Prostate gland (tissue), 2 donors: ENCODE measurements at regions not wholly inside any gene's neighbourhood (a gene's known extent, or its start where the extent isn't known, plus 50 kb on each side); places are given as distances from the start of the nearest gene placed in this dataset.

Source experiments
- CTCF ChIP-seq, 4 experiments: fragments of 200-600 bp in 2 of 4; fragments of 450-650 bp in 2 of 4; sonication (generic) in 2 of 4; IDR thresholded peaks; 1 replicate in 3 of 4; 2 replicates in 1 of 4; pipeline ENCODE4 v1.5.1; 2016 to 2019; ENCODE audit warnings: antibody characterized with exemption in 4 of 4, mild to moderate bottlenecking in 2 of 4, moderate library complexity in 2 of 4
- POLR2A ChIP-seq: fragments of 450-650 bp; IDR thresholded peaks from one replicate; pipeline ENCODE4 v1.6.1; 2016; ENCODE audit warnings: antibody characterized with exemption, mild to moderate bottlenecking
- POLR2AphosphoS5 ChIP-seq: sonication (generic); formaldehyde crosslinking; IDR thresholded peaks from one replicate; pipeline ENCODE4 v1.6.1; 2017; ENCODE audit warnings: antibody characterized with exemption

GRCh38 chr18:1499265-1499664, 594.6 kb downstream of the ADCYAP1 start:
- TF ChIP-seq CTCF (IDR thresholded peaks at IDR 0.05) (peak in 2 of 4 experiments; percentile 18 to 23), POLR2AphosphoS5 (no peak), POLR2A (no peak)
